ENCODE measurements at regions not wholly inside any gene's neighbourhood (a gene's known extent, or its start where the extent isn't known, plus 50 kb on each side); places are given as distances from the start of the nearest gene placed in this dataset.

DNA sequence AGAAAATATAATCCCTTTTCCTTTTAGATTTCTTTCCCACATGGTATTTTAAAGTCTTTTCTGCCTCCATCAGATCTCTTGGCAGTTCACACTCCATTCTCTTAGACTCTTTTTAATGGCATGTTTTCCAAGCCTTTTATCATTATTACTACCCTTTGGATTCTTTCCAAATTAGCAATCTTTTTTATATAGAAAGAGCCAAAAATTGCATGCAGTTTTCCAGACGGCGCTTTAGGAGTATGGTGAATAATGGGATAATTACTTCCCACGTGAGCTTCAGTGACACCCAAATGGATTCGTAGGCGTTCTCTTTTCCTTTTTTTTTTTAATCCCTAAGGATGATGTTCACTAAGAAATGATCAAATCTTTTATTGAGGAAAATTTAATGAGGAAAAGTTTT is 354.8 kb upstream of the DNAJC19 start:
- WGBS, 2 donors, result 59 to 63% methylated on average over 5 of the region's 5 CpGs

DNA sequence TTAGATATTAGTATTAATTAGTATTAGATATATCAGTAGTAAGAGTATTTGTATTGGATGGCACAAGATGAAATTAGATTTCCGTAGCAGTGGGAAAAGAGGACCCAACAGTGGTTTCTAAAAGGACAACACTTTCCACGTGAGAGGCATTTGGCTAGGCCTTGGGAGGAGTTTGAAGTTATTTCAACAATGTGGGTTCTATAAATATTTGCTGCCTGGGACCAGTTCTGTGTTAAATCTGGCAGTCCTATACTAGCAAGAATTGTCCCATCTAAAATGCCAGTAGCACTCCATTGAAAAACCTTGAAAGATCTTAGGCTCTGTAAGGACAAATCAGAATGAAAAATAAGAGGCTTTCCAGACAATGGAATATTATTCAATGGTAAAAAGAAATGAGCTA is 347.1 kb upstream of the DNAJC19 start:
- no peaks in the 10 kb centered on the region for H3K9me3 ChIP-seq
- H3K27ac ChIP-seq, result no peak overlapping the region
- no peaks in the 10 kb centered on the region for H3K27me3 ChIP-seq
- H3K36me3 ChIP-seq (ENCODE audit: low read depth, missing control alignments), result no peaks in the 10 kb centered on the region
- 66% methylated on average over 2 of the region's 2 CpGs for WGBS, 2 donors
- intact Hi-C loops (cut with DNase I; ENCODE audit: low total_unique reads), result no loop called here
- H3K4me3 ChIP-seq, result no peak overlapping the region
- no peak for DNase-seq
- no peaks in the 10 kb centered on the region for H3K4me1 ChIP-seq
- no peak for TF ChIP-seq POLR2A (IDR thresholded peaks at IDR 0.05)
- TF ChIP-seq, protein P1, sequence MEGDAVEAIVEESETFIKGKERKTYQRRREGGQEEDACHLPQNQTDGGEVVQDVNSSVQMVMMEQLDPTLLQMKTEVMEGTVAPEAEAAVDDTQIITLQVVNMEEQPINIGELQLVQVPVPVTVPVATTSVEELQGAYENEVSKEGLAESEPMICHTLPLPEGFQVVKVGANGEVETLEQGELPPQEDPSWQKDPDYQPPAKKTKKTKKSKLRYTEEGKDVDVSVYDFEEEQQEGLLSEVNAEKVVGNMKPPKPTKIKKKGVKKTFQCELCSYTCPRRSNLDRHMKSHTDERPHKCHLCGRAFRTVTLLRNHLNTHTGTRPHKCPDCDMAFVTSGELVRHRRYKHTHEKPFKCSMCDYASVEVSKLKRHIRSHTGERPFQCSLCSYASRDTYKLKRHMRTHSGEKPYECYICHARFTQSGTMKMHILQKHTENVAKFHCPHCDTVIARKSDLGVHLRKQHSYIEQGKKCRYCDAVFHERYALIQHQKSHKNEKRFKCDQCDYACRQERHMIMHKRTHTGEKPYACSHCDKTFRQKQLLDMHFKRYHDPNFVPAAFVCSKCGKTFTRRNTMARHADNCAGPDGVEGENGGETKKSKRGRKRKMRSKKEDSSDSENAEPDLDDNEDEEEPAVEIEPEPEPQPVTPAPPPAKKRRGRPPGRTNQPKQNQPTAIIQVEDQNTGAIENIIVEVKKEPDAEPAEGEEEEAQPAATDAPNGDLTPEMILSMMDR (IDR thresholded peaks at IDR 0.05), result no peak

More for the DNA sequence above, 354.8 kb upstream of the DNAJC19 start:
- Histone ChIP-seq H3K27ac (no peak overlapping the region), H3K4me1 (peaks cover 5% of the 10 kb centered on the region), H3K36me3 (ENCODE audit: low read depth, missing control alignments) (no peaks in the 10 kb centered on the region), H3K9me3 (no peaks in the 10 kb centered on the region), H3K27me3 (no peaks in the 10 kb centered on the region), H3K4me3 (no peak overlapping the region)
- intact Hi-C loops (cut with DNase I; ENCODE audit: low total_unique reads), result no loop called here
- no peak for TF ChIP-seq POLR2A (IDR thresholded peaks at IDR 0.05)
- TF ChIP-seq, protein P1 (IDR thresholded peaks at IDR 0.05), result no peak
- no peak for DNase-seq

DNA sequence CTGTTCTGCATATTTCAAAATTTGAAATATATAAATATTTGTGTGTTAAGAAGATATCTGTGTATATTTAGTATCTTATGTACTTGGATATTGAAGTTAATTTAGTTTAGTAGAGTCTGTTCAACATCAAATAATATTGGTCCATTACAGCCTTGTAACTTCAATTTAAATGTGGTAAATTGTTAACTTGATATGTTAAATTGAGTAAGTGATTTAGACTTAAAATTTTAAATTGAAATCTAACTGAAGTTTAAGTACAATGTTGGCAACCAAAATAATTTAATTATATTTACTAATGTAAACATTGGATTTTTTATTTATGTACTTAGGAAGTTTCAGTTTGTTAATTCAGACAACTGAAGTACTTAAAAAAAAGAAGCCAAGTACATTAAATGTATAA is 343.9 kb upstream of the DNAJC19 start:
- Histone ChIP-seq H3K36me3 (ENCODE audit: low read depth, missing control alignments) (no peaks in the 10 kb centered on the region), H3K27me3 (no peaks in the 10 kb centered on the region), H3K27ac (no peak overlapping the region), H3K4me3 (no peak overlapping the region), H3K9me3 (no peaks in the 10 kb centered on the region), H3K4me1 (no peaks in the 10 kb centered on the region)
- no peak for TF ChIP-seq POLR2A (IDR thresholded peaks at IDR 0.05)
- TF ChIP-seq, protein P1 (IDR thresholded peaks at IDR 0.05), result no peak
- no peak for DNase-seq
- intact Hi-C loops (cut with DNase I; ENCODE audit: low total_unique reads), result no loop called here

DNA sequence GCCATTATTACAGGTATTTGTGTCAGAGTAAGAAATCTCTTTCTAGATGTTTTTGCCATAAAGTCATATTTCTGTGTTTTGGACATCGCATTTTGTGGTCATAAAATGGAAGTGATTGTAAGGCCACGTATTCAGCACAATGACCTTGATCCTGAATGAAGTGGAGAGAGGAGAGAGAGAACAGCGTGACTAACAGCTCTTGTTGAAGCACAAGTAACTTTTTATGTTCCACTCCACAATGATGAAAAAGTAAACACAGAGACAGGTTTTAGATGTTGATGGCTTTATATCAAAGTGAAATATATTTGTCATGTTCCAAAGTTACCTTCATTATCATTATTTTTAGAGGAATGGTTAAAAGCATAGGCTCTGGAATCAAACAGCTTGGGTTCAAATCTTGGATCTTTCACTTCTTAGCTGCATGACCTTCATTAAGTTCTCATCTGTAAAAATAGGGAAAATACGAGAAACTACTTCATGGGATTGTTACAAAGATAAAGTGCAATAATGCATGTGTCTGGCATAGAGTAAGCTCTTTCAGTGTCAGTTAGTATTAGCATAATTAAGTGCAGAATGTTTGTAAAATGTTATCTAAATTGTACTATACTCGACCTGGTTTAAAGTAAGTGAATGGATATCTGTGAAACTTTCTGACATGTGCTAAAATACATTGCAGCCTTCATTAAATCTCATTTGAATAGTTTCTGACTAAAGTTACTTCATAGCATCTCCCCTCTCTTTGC is 341.5 kb upstream of the DNAJC19 start:
- Histone ChIP-seq H3K27me3 (no peaks in the 10 kb centered on the region), H3K4me1 (no peaks in the 10 kb centered on the region), H3K27ac (peak overlapping the region in 1 of 2 donors; percentile 31), H3K4me3 (no peak overlapping the region), H3K36me3 (ENCODE audit: low read depth, missing control alignments) (no peaks in the 10 kb centered on the region), H3K9me3 (no peaks in the 10 kb centered on the region)
- WGBS, 2 donors, result 31 to 46% methylated on average over 5 of the region's 5 CpGs
- DNase-seq, result no peak
- intact Hi-C loops (cut with DNase I; ENCODE audit: low total_unique reads), result no loop called here
- TF ChIP-seq, protein P1 (IDR thresholded peaks at IDR 0.05), result no peak
- TF ChIP-seq POLR2A (IDR thresholded peaks at IDR 0.05), result no peak

DNA sequence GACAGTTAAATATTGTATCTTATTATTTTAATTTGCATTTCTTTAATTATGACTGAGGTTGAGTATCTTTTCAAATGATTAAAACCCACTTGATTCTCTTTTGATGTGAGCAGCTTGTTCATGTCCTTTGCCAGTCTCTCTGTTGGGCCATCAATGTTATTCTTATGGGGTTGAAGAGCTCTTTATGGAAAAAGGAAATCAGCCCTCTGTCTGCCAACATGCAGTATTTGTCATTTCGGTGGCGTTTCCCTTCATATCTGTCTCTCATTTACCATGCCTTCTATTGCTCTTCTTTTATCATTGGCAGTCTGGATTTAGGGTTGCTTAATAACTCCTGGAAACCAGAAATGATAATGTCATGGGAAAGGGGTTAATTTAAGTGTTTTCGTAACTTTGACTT is 340.7 kb upstream of the DNAJC19 start:
- 70 to 75% methylated on average over 3 of the region's 3 CpGs for WGBS, 2 donors
- H3K4me3 ChIP-seq, result no peak overlapping the region
- no peak for DNase-seq
- H3K36me3 ChIP-seq (ENCODE audit: low read depth, missing control alignments), result no peaks in the 10 kb centered on the region
- no peaks in the 10 kb centered on the region for H3K27me3 ChIP-seq
- TF ChIP-seq POLR2A (IDR thresholded peaks at IDR 0.05), result no peak
- TF ChIP-seq, protein P1 (IDR thresholded peaks at IDR 0.05), result no peak
- no peak overlapping the region for H3K27ac ChIP-seq
- no peaks in the 10 kb centered on the region for H3K9me3 ChIP-seq
- intact Hi-C loops (cut with DNase I; ENCODE audit: low total_unique reads), result no loop called here
- no peaks in the 10 kb centered on the region for H3K4me1 ChIP-seq

All from testis (tissue), 2 donors.